ENCODE measurements at regions not wholly inside any gene's neighbourhood (a gene's known extent, or its start where the extent isn't known, plus 50 kb on each side); places are given as distances from the start of the nearest gene placed in this dataset.

DNA sequence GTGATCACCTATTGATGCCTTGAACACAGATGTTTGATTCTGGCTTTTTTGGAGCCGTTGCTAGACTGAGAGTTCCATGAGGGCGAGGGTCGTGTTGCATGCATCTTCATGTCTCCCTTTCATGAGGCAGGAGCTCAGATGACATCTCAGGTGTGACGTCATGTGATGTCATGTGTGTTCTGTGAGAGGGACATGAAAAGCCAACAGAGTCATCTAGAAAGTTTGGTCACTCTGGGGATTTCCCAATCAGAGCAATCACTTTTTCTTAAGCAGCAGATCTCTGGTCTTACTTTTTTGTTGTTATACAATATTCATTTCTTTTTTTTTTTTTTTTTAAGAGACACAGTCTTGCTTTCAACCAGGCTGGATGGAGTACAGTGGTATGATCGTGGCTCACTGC lies 411.8 kb downstream of the PREX1 start:
- no peak for TF ChIP-seq CTCF (IDR thresholded peaks at IDR 0.05)

DNA sequence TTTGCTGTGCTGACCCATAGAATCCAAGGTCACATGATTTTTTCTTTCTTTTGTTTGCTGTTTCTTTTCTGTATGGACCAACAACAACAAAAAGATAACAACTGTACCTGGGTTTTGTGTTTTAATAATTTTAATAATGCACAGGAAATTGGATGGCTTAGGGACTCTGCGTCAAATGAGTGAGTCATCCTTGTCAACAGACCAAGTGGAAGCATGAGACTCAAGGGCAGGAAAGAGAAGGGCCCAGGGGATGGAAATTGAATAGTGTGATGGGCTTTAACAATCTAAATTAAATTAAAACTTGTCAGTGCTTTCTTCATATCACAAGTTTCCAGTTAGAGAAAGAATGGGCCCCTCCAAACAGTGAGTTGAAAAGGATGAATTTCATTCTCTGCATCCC lies 413.0 kb downstream of the PREX1 start:
- no peak for TF ChIP-seq CTCF (IDR thresholded peaks at IDR 0.05)

GRCh38 chr20:48411919-48412522 lies 415.8 kb downstream of the PREX1 start:
- no peak for TF ChIP-seq CTCF (IDR thresholded peaks at IDR 0.05)

DNA sequence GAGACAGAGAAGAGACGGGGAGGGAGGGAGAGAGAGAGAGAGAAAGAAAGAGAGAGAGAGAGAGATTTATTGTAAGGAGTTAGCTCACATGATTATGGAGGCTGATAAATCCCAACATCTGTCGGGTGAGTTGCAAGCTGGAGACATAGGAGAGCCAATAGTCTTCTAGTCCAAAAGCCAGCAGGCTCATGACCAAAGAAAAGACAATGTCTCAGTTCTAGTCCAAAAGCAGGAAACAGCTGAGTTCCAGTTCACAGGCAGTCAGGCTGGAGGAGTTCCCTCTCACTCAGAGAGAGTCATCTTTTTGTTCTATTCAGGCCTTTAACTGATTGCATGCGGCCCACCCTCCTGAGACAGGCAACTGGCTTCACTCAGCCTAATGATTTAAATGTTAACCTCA lies 416.6 kb downstream of the PREX1 start:
- TF ChIP-seq CTCF (IDR thresholded peaks at IDR 0.05): no peak

- no peak for TF ChIP-seq CTCF (IDR thresholded peaks at IDR 0.05)
Observed at GRCh38 chr20:48409055-48409615, 418.7 kb downstream of the PREX1 start.

DNA sequence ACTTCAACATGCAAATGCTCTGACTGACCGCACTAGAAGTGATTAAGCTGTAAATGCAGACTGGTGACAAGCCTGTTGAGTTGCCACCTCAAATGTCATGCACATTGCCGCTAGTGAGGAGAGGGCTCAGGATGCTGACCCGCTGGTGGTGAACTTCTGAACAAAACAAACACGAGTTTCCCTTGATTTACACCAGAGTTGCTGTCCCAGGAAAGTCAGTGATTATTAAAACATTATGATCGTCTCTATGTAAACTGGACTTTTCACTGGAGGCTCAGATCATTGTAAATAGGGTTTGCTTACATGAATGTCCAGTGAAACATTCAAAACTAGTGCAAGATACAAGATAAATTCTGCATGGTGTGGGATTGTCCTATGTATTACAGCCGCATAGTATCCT lies 420.1 kb downstream of the PREX1 start:
- TF ChIP-seq CTCF (IDR thresholded peaks at IDR 0.05): no peak

DNA sequence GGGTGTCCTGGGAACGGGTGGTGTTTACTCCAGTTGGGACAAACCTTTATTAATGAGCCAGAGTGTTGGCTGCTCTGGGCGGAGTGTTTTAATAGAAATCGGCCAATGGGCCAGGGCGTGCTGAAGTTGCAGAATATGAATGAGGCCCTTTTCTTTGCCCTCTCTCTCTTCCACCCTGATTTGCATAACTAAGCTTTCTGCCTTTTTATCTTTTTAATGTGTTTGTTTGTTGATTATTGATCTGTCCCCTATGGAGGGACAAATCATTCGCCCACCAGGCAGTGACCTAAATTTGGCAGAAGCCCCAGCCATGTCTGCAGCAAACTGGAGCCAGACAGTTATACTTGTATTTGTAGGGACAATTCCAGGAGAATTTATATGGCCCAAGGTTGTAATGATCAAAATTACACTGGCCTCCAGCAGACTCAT lies 420.9 kb downstream of the PREX1 start:
- TF ChIP-seq CTCF (IDR thresholded peaks at IDR 0.05): no peak

- no peak for TF ChIP-seq CTCF (IDR thresholded peaks at IDR 0.05)
Observed at GRCh38 chr20:48406498-48406897, 421.3 kb downstream of the PREX1 start.
